T-helper 1 cell treated with Interleukin-12 subunit alpha and Interleukin-12 subunit beta and Interleukin-4 antibody, amounts not matched to agents 30 μg/mL and 1 μg/mL, for 36 hours (primary cell): ENCODE measurements at regions not wholly inside any gene's neighbourhood (a gene's known extent, or its start where the extent isn't known, plus 50 kb on each side); places are given as distances from the start of the nearest gene placed in this dataset.
A peak's percentile ranks its signal among the peaks of the same experiment; 100 is the strongest.
"Not testable (repeated sequence)": the region's sequence is repeated elsewhere in the genome, so short reads cannot be mapped to it uniquely, and the experiment has no call there.

Experiments
- H3K27ac Mint-ChIP-seq: one replicate; pipeline ENCODE4 v1.8.0; 2021; ENCODE audit warnings: mild to moderate bottlenecking, mixed read lengths
- H3K27me3 Mint-ChIP-seq: one replicate; pipeline ENCODE4 v1.8.0; 2021; ENCODE audit warnings: low read depth, mixed read lengths
- H3K36me3 Mint-ChIP-seq: one replicate; pipeline ENCODE4 v1.8.0; 2021; ENCODE audit warnings: low read depth, mixed read lengths
- H3K4me1 Mint-ChIP-seq: one replicate; pipeline ENCODE4 v1.8.0; 2021; ENCODE audit warnings: low read depth, mixed read lengths
- H3K4me3 Mint-ChIP-seq: one replicate; pipeline ENCODE4 v1.8.0; 2021; ENCODE audit warnings: mild to moderate bottlenecking, moderate library complexity, mixed read lengths
- H3K9me3 Mint-ChIP-seq: one replicate; pipeline ENCODE4 v1.8.0; 2021; ENCODE audit warnings: mixed read lengths

- Mint-ChIP-seq H3K27me3 (no peaks in the 10 kb centered on the region), H3K9me3 (no peaks in the 10 kb centered on the region), H3K4me3 (no peak overlapping the region), H3K27ac (peak overlapping the region; percentile 39), H3K4me1 (peaks cover 7% of the 10 kb centered on the region), H3K36me3 (no peaks in the 10 kb centered on the region)
Measured at GRCh38 chr22:44622679-44623078, 79.3 kb upstream of the PRR5 start.

GRCh38 chr22:44622147-44622427, 79.9 kb upstream of the PRR5 start:
- H3K27me3 Mint-ChIP-seq: no peaks in the 10 kb centered on the region
- no peaks in the 10 kb centered on the region for H3K9me3 Mint-ChIP-seq
- H3K36me3 Mint-ChIP-seq: no peaks in the 10 kb centered on the region
- no peak overlapping the region for H3K27ac Mint-ChIP-seq
- no peak overlapping the region for H3K4me3 Mint-ChIP-seq
- H3K4me1 Mint-ChIP-seq: peaks cover 7% of the 10 kb centered on the region

DNA sequence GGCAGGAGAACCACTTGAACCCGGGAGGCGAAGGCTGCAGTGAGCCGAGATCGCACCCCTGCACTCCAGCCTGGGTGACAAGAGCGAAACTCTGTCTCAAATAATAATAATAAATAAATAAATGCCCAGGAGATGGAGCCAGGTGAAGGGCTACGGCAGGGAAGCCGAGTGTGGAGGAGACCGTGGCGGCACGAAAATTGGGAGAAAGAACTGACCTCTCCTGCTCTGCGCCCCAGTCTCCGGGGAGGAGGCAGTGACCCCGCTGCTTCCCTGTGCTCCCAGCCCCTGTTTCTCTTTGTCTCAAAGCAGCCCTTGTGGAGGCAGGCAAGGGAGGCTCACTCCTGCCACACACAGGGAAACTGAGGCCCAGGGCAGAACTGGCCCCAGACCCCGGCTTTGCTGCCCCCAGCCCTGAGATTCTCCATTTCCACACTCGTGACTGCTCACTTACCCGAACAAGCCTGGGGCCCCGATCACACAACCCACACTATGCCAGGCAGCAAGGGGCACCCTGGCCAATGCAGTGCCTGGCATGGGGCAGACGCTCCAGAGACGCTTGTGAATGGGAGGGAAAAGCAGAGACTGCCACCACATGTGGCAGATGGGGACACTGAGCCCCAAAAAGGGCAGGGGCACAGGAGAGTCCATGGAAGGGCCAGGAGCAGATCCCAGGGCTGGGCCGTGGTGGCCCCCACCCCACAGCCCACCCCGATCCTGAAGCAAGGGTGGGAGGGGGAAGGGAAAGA, 80.4 kb upstream of the PRR5 start:
- peak overlapping the region; percentile 11 for H3K27ac Mint-ChIP-seq
- peaks cover 7% of the 10 kb centered on the region for H3K4me1 Mint-ChIP-seq
- H3K36me3 Mint-ChIP-seq: no peaks in the 10 kb centered on the region
- no peaks in the 10 kb centered on the region for H3K27me3 Mint-ChIP-seq
- no peak overlapping the region for H3K4me3 Mint-ChIP-seq
- no peaks in the 10 kb centered on the region for H3K9me3 Mint-ChIP-seq

GRCh38 chr22:44620841-44621257, 81.2 kb upstream of the PRR5 start:
- Mint-ChIP-seq H3K9me3 (no peaks in the 10 kb centered on the region), H3K27ac (no peak overlapping the region), H3K4me1 (peaks cover 7% of the 10 kb centered on the region), H3K27me3 (no peaks in the 10 kb centered on the region), H3K4me3 (no peak overlapping the region), H3K36me3 (no peaks in the 10 kb centered on the region)

GRCh38 chr22:44620129-44620840, 81.7 kb upstream of the PRR5 start:
- Mint-ChIP-seq H3K9me3 (peaks cover 3% of the 10 kb centered on the region), H3K4me1 (peaks cover 7% of the 10 kb centered on the region), H3K4me3 (no peak overlapping the region), H3K27ac (no peak overlapping the region), H3K27me3 (no peaks in the 10 kb centered on the region), H3K36me3 (no peaks in the 10 kb centered on the region)

- not testable (repeated sequence) for H3K27me3 Mint-ChIP-seq, H3K36me3 Mint-ChIP-seq, H3K27ac Mint-ChIP-seq, H3K9me3 Mint-ChIP-seq, H3K4me1 Mint-ChIP-seq, H3K4me3 Mint-ChIP-seq
Measured at GRCh38 chr22:44619560-44620128, 82.4 kb upstream of the PRR5 start.

DNA sequence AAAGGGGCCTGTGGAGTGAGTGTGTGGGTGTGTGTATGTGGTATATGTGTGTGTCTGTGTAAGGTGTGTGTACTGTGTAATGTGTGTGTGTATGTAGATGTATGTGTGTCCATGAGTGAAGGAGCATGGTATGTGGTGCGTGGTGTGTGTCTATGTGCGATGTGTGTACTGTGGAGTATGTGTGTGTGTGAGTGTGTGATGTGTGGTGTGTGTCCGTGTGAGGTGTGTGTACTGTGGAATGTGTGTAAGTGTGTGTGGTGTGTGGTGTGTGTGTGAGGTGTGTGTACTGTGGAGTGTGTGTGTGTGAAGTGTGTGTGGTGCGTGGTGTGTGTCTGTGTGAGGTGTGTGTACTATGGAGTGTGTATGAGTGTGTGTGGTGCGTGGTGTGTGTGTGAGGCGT, 83.1 kb upstream of the PRR5 start:
- H3K27me3 Mint-ChIP-seq, H3K4me1 Mint-ChIP-seq, H3K4me3 Mint-ChIP-seq, H3K27ac Mint-ChIP-seq, H3K36me3 Mint-ChIP-seq: not testable (repeated sequence)
- peaks cover 13% of the 10 kb centered on the region for H3K9me3 Mint-ChIP-seq

DNA sequence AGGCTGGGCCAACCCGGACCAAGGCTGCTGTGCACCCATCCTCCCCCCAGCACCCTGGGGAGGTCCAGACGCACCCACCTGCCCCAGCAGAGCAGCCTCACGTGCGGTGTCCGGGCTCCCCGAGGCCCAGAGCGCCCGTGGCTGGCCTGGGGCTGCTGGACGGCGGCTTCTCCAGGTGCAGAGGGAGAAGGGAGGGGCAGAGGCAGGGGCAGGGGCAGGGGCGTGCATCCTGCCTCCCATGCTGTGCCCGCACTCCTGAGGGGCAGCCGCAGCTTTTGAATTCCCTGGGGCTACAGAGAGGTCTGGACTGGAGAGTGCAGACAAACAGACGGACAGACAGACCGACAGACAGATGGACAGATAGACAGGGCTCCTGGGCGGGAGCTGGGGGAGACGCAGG, 83.6 kb upstream of the PRR5 start:
- H3K9me3 Mint-ChIP-seq: peaks cover 15% of the 10 kb centered on the region
- no peaks in the 10 kb centered on the region for H3K27me3 Mint-ChIP-seq
- no peaks in the 10 kb centered on the region for H3K36me3 Mint-ChIP-seq
- peaks cover 7% of the 10 kb centered on the region for H3K4me1 Mint-ChIP-seq
- no peak overlapping the region for H3K27ac Mint-ChIP-seq
- no peak overlapping the region for H3K4me3 Mint-ChIP-seq

- peaks cover 7% of the 10 kb centered on the region for H3K4me1 Mint-ChIP-seq
- H3K4me3 Mint-ChIP-seq: no peak overlapping the region
- H3K27ac Mint-ChIP-seq: no peak overlapping the region
- H3K27me3 Mint-ChIP-seq: no peaks in the 10 kb centered on the region
- H3K36me3 Mint-ChIP-seq: no peaks in the 10 kb centered on the region
- peaks cover 20% of the 10 kb centered on the region for H3K9me3 Mint-ChIP-seq
Measured at GRCh38 chr22:44617828-44618227, 84.2 kb upstream of the PRR5 start.

DNA sequence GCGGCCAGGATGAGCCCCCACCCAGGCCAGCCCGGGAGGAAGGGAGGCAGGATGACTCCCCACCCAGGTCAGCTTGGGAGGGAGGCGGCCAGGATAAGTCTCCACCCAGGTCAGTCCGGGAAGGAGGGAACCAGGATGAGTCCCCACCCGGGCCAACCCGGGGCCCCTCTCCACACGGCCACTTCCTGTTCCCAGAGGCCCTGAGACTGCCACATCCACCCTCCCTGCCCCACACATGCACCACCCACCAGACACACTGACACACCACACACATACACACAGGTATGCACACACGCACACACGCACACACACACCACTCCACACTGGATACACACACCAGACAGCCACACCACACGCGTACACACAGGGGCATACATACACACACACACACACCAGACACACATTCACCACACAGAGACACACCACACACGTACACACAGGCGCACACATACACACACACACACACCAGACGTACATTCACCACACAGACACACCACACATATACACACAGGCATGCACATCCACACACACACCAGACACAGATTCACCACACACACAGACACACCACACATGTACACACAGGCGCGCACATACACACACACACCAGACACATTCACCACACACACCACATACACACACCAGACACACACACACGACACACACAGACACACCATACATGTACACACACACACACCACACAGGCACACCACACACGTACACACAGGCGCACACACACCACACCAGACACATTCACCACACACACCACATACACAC, 84.9 kb upstream of the PRR5 start:
- H3K27me3 Mint-ChIP-seq: no peaks in the 10 kb centered on the region
- no peak overlapping the region for H3K27ac Mint-ChIP-seq
- peaks cover 5% of the 10 kb centered on the region for H3K4me1 Mint-ChIP-seq
- H3K4me3 Mint-ChIP-seq: no peak overlapping the region
- H3K9me3 Mint-ChIP-seq: peaks cover 23% of the 10 kb centered on the region
- H3K36me3 Mint-ChIP-seq: no peaks in the 10 kb centered on the region

DNA sequence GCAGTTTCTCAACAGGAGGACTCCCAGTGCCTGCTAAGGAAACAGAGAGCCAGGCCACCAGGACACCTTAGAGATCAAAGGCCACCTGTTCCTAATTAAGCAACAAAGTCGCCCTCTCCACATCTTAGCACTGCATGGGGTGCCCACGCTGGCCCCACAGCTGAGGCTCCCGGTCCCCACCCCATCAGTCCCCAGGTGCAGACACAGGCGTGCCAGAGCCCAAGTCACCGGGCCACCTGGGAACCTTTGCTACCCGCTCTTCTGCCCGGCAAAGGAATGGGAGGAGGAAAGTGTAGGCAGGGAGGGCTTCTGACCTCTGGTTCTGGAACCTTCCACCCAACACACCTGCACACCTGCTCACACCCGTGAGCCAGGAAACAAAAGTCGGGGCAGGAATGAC, 85.5 kb upstream of the PRR5 start:
- Mint-ChIP-seq H3K36me3 (no peaks in the 10 kb centered on the region), H3K27ac (no peak overlapping the region), H3K9me3 (peaks cover 28% of the 10 kb centered on the region), H3K4me3 (no peak overlapping the region), H3K4me1 (peaks cover 5% of the 10 kb centered on the region), H3K27me3 (no peaks in the 10 kb centered on the region)

GRCh38 chr22:44615602-44616180, 86.3 kb upstream of the PRR5 start:
- no peaks in the 10 kb centered on the region for H3K27me3 Mint-ChIP-seq
- H3K27ac Mint-ChIP-seq: no peak overlapping the region
- H3K4me3 Mint-ChIP-seq: no peak overlapping the region
- no peaks in the 10 kb centered on the region for H3K36me3 Mint-ChIP-seq
- H3K9me3 Mint-ChIP-seq: peaks cover 35% of the 10 kb centered on the region
- H3K4me1 Mint-ChIP-seq: peaks cover 5% of the 10 kb centered on the region

DNA sequence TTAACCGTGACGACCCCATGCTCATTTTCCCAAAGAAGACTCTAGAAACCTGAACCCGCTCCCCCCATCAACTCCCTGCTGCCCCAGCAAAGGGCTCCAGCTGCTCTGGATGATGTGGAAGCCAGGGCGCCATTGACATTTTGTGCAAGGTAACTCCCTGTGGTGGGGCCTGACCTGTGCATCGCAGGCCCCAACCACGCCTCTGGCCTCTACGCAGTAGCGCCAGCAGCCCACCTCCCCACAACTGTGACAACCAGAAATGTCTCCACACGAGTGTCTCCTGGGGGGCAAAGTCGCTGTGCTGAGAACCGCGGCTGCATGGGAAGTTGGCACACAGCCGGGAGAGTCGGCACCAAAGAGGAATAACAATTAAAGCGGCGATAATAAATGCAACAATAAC, 86.9 kb upstream of the PRR5 start:
- Mint-ChIP-seq H3K9me3 (peaks cover 37% of the 10 kb centered on the region), H3K4me1 (peaks cover under 1% of the 10 kb centered on the region), H3K27me3 (no peaks in the 10 kb centered on the region), H3K4me3 (no peak overlapping the region), H3K27ac (no peak overlapping the region), H3K36me3 (no peaks in the 10 kb centered on the region)

DNA sequence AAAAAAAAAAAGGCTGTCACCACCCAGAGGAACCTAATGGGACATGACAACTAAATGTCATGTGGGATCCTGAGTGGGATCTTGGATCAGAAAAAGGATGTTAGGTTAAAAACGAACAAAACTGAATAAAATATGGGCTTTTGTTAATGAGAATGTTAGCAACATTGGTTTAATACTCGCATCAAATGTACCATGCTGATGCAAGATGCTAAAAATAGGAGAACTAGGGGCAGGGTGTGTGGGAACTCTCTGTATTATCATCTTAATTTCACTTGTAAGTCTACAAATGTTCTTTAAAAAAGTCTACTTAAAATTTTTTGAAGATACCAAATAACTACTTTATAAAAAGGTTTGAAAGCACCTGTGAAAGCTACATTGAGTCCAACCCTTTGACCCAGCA, 88.8 kb upstream of the PRR5 start:
- peaks cover 40% of the 10 kb centered on the region for H3K9me3 Mint-ChIP-seq

More for the DNA sequence above, 88.8 kb upstream of the PRR5 start:
- no peaks in the 10 kb centered on the region for H3K27me3 Mint-ChIP-seq
- H3K27ac Mint-ChIP-seq: no peak overlapping the region
- H3K4me1 Mint-ChIP-seq: no peaks in the 10 kb centered on the region
- no peak overlapping the region for H3K4me3 Mint-ChIP-seq
- no peaks in the 10 kb centered on the region for H3K36me3 Mint-ChIP-seq
